RCC 7860 (cell line): ENCODE measurements at regions not wholly inside any gene's neighbourhood (a gene's known extent, or its start where the extent isn't known, plus 50 kb on each side); places are given as distances from the start of the nearest gene placed in this dataset.
"Not testable (repeated sequence)": the region's sequence is repeated elsewhere in the genome, so short reads cannot be mapped to it uniquely, and the experiment has no call there.

ENCODE experiments used
- DNase-seq: peaks from one replicate; pipeline ENCODE4 v3.0.0-alpha.2; 2015; ENCODE audit warnings: low spot score
- FAIRE-seq: peaks from 2 replicates; lab custom pipeline; 2012; peaks lifted over from hg19 to GRCh38; lab: Jason Lieb, UNC

GRCh38 chr12:90515199-90516175 is 439.5 kb downstream of the CCER1 start:
- FAIRE-seq (no peak), DNase-seq (no peak)

GRCh38 chr12:90514325-90514724 is 440.7 kb downstream of the CCER1 start:
- no peak for DNase-seq
- FAIRE-seq, result no peak

- DNase-seq (no peak), FAIRE-seq (no peak)
Measured at GRCh38 chr12:90512518-90512917, 442.5 kb downstream of the CCER1 start.

GRCh38 chr12:90510948-90511347 is 444.0 kb downstream of the CCER1 start:
- peak; percentile 21 for DNase-seq

GRCh38 chr12:90504806-90505205 is 450.2 kb downstream of the CCER1 start:
- no peak for FAIRE-seq
- no peak for DNase-seq

More at GRCh38 chr12:90510948-90511347, 444.0 kb downstream of the CCER1 start:
- no peak for FAIRE-seq

GRCh38 chr12:90502070-90502469 is 452.9 kb downstream of the CCER1 start:
- FAIRE-seq, result no peak
- no peak for DNase-seq

- DNase-seq, result no peak
- no peak for FAIRE-seq
Measured at GRCh38 chr12:90501412-90501811, 453.6 kb downstream of the CCER1 start.

GRCh38 chr12:90499795-90500194 is 455.2 kb downstream of the CCER1 start:
- no peak for FAIRE-seq

GRCh38 chr12:90497923-90498545 is 456.9 kb downstream of the CCER1 start:
- no peak for FAIRE-seq

More at GRCh38 chr12:90499795-90500194, 455.2 kb downstream of the CCER1 start:
- no peak for DNase-seq

GRCh38 chr12:90490355-90490754 is 464.6 kb downstream of the CCER1 start:
- DNase-seq (no peak), FAIRE-seq (no peak)

More at GRCh38 chr12:90497923-90498545, 456.9 kb downstream of the CCER1 start:
- no peak for DNase-seq

GRCh38 chr12:90489141-90489540 is 465.8 kb downstream of the CCER1 start:
- no peak for DNase-seq
- no peak for FAIRE-seq

- no peak for FAIRE-seq
- no peak for DNase-seq
Measured at GRCh38 chr12:90485560-90485959, 469.4 kb downstream of the CCER1 start.

- DNase-seq (no peak), FAIRE-seq (no peak)
Measured at GRCh38 chr12:90484094-90484493, 470.9 kb downstream of the CCER1 start.

- no peak for DNase-seq
- FAIRE-seq, result no peak
Measured at GRCh38 chr12:90481748-90482147, 473.2 kb downstream of the CCER1 start.

- DNase-seq (no peak), FAIRE-seq (no peak)
Measured at GRCh38 chr12:90479237-90479636, 475.7 kb downstream of the CCER1 start.

GRCh38 chr12:90473831-90474230 is 481.1 kb downstream of the CCER1 start:
- FAIRE-seq (no peak), DNase-seq (no peak)

- no peak for FAIRE-seq
- no peak for DNase-seq
Measured at GRCh38 chr12:90460681-90461080, 494.3 kb downstream of the CCER1 start.

GRCh38 chr12:90456248-90456647 is 498.7 kb downstream of the CCER1 start:
- DNase-seq, result no peak
- FAIRE-seq, result no peak

- FAIRE-seq, result no peak
- DNase-seq, result no peak
Measured at GRCh38 chr12:90455756-90456155, 499.2 kb downstream of the CCER1 start.

- DNase-seq (no peak), FAIRE-seq (no peak)
Measured at GRCh38 chr12:90449611-90450010, 505.4 kb downstream of the CCER1 start.

GRCh38 chr12:90443466-90443865 is 511.5 kb downstream of the CCER1 start:
- FAIRE-seq, DNase-seq: not testable (repeated sequence)

- FAIRE-seq (no peak), DNase-seq (no peak)
Measured at GRCh38 chr12:90441431-90441830, 513.5 kb downstream of the CCER1 start.
